Neural cell (in vitro differentiated cells): ENCODE measurements at regions not wholly inside any gene's neighbourhood (a gene's known extent, or its start where the extent isn't known, plus 50 kb on each side); places are given as distances from the start of the nearest gene placed in this dataset.

Experiments used
- H2AFZ ChIP-seq: fragments of 200-600, 300-800 bp; sonication (generic), shearing (Covaris generic); 2 replicates; pipeline ENCODE4 v1.6.0; 2014; ENCODE audit warnings: low read depth, mild to moderate bottlenecking, antibody characterized with exemption, low read length, moderate library complexity
- H3F3A ChIP-seq: fragments of 200-600 bp; shearing (Covaris generic); 2 replicates; pipeline ENCODE4 v1.6.1; 2016; ENCODE audit warnings: mild to moderate bottlenecking, moderate library complexity, mixed read lengths, antibody characterized with exemption, low read length; ENCODE audit not compliant: insufficient read depth, poor library complexity, severe bottlenecking
- H3K27ac ChIP-seq: fragments of 200-600, 300-800 bp; sonication (generic), shearing (Covaris generic); 2 replicates; pipeline ENCODE4 v1.5.1; 2014; ENCODE audit warnings: mild to moderate bottlenecking, low read length, moderate library complexity
- H3K27me3 ChIP-seq: fragments of 300-800, 200-600 bp; sonication (generic), shearing (Covaris generic); 2 replicates; pipeline ENCODE4 v1.6.0; 2014; ENCODE audit warnings: mild to moderate bottlenecking, low read depth, low read length, moderate library complexity; ENCODE audit not compliant: insufficient read depth
- H3K36me3 ChIP-seq: fragments of 300-800, 200-600 bp; sonication (generic), shearing (Covaris generic); 2 replicates; pipeline ENCODE4 v1.5.1; 2014; ENCODE audit warnings: mild to moderate bottlenecking, antibody characterized with exemption, low read length, moderate library complexity; ENCODE audit not compliant: insufficient read depth
- H3K4me2 ChIP-seq: fragments of 300-800, 200-600 bp; sonication (generic), shearing (Covaris generic); 2 replicates; pipeline ENCODE4 v1.6.0; 2014; ENCODE audit warnings: mild to moderate bottlenecking, low read length
- H3K4me3 ChIP-seq: fragments of 300-800, 200-600 bp; sonication (generic), shearing (Covaris generic); 2 replicates; pipeline ENCODE4 v1.5.1; 2014; ENCODE audit warnings: mild to moderate bottlenecking, low read length, moderate library complexity
- H3K79me2 ChIP-seq: fragments of 200-600 bp; shearing (Covaris generic); replicated peaks from 2 replicates; pipeline ENCODE4 v1.6.0; 2014; ENCODE audit warnings: mild to moderate bottlenecking, low read length, moderate library complexity; ENCODE audit not compliant: insufficient read depth
- H3K9ac ChIP-seq: fragments of 300-800, 200-600 bp; sonication (generic), shearing (Covaris generic); 2 replicates; pipeline ENCODE4 v1.6.1; 2016; ENCODE audit warnings: mild to moderate bottlenecking, low read length, mixed read lengths
- H3K9me2 ChIP-seq: fragments of 200-600 bp; shearing (Covaris generic); 2 replicates; pipeline ENCODE4 v1.6.1; 2016; ENCODE audit warnings: mild to moderate bottlenecking, low read length, mixed read lengths; ENCODE audit not compliant: insufficient read depth
- H3K9me3 ChIP-seq: fragments of 200-600, 300-800 bp; sonication (generic), shearing (Covaris generic); 2 replicates; pipeline ENCODE4 v1.6.1; 2016; ENCODE audit warnings: mild to moderate bottlenecking, mixed run types, low read length, moderate library complexity, mixed read lengths
- H4K20me1 ChIP-seq: fragments of 200-600 bp; shearing (Covaris generic); 2 replicates; pipeline ENCODE4 v1.6.1; 2016; ENCODE audit warnings: mild to moderate bottlenecking, mixed run types; ENCODE audit not compliant: insufficient read depth
- CTCF ChIP-seq: fragments of 450-650 bp; IDR thresholded peaks from 2 replicates; pipeline ENCODE4 v1.5.1; 2014; ENCODE audit warnings: antibody characterized with exemption, mild to moderate bottlenecking, moderate library complexity; ENCODE audit not compliant: poor library complexity, severe bottlenecking
- EP300 ChIP-seq: fragments of 450-650 bp; conservative IDR thresholded peaks from 2 replicates; pipeline ENCODE4 v1.6.1; 2014; ENCODE audit warnings: antibody characterized with exemption, mild to moderate bottlenecking, moderate library complexity; ENCODE audit not compliant: poor library complexity, severe bottlenecking
- EZH2 ChIP-seq: fragments of 200-600, 300-800 bp; shearing (Covaris generic), sonication (generic); IDR thresholded peaks from 2 replicates; pipeline ENCODE4 v1.6.1; 2014; ENCODE audit warnings: antibody characterized with exemption, low read length, borderline replicate concordance, mild to moderate bottlenecking; ENCODE audit not compliant: insufficient read depth, poor library complexity, severe bottlenecking
- MXI1 ChIP-seq: fragments of 450-650 bp; conservative IDR thresholded peaks from 2 replicates; pipeline ENCODE4 v1.6.1; 2014; ENCODE audit warnings: antibody characterized with exemption, mild to moderate bottlenecking; ENCODE audit not compliant: poor library complexity, severe bottlenecking
- POLR2AphosphoS5 ChIP-seq: IDR thresholded peaks from 2 replicates; pipeline ENCODE4 v1.6.1; 2012
- RAD21 ChIP-seq: fragments of 450-650 bp; conservative IDR thresholded peaks from 2 replicates; pipeline ENCODE4 v1.6.1; 2014; ENCODE audit warnings: antibody characterized with exemption, mild to moderate bottlenecking, moderate library complexity
- REST ChIP-seq: IDR thresholded peaks from 2 replicates; pipeline ENCODE4 v1.6.1; 2012; ENCODE audit warnings: borderline replicate concordance
- SMC3 ChIP-seq: fragments of 450-650 bp; conservative IDR thresholded peaks from 2 replicates; pipeline ENCODE4 v1.6.1; 2014; ENCODE audit warnings: antibody characterized with exemption, mild to moderate bottlenecking, moderate library complexity; ENCODE audit not compliant: poor library complexity
- TAF1 ChIP-seq: IDR thresholded peaks from 2 replicates; pipeline ENCODE4 v1.6.1; 2012; ENCODE audit warnings: low read depth

GRCh38 chr6:85797993-85798392, 155.3 kb upstream of the SYNCRIP start:
- Histone ChIP-seq H3K4me2 (no peak overlapping the region), H4K20me1 (no peaks in the 10 kb centered on the region), H3K36me3 (no peaks in the 10 kb centered on the region), H3K9me2 (no peaks in the 10 kb centered on the region), H3K9ac (no peak overlapping the region), H3K27me3 (no peaks in the 10 kb centered on the region), H3K79me2 (no peaks in the 10 kb centered on the region), H2AFZ (no peak overlapping the region), H3K4me3 (no peak overlapping the region), H3F3A (peaks cover 3% of the 10 kb centered on the region), H3K27ac (no peak overlapping the region), H3K9me3 (no peaks in the 10 kb centered on the region)
- TF ChIP-seq TAF1 = no peak

DNA sequence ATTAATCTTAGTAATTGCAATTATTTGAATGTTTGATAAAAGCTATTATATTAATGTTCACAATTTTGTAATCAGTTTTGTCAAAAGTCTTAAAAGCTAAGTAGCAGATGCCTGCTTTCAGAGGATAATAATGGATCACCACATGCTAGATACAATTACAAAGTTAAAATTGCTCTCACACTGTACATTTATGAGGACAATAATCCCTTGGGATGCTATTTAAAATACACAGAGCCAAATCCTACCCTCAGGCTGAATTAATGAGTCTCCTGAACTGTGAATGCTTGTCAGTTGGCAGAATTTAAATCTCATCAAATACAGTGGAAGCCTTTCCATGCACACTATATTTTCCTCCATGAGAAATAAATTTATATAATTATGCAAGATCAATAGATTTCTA, 153.3 kb upstream of the SYNCRIP start:
- Histone ChIP-seq H3K9me3 (no peaks in the 10 kb centered on the region), H3F3A (peaks cover 3% of the 10 kb centered on the region), H3K36me3 (no peaks in the 10 kb centered on the region), H4K20me1 (no peaks in the 10 kb centered on the region), H3K4me2 (peak overlapping the region; percentile 8), H3K79me2 (no peaks in the 10 kb centered on the region), H3K9me2 (no peaks in the 10 kb centered on the region), H3K9ac (no peak overlapping the region), H2AFZ (no peak overlapping the region), H3K4me3 (peak overlapping the region; percentile 22), H3K27me3 (no peaks in the 10 kb centered on the region), H3K27ac (peak overlapping the region; percentile 58)
- no peak for TF ChIP-seq EP300

- Histone ChIP-seq H3K9ac (no peak overlapping the region), H2AFZ (no peak overlapping the region), H3K27me3 (no peaks in the 10 kb centered on the region), H3K4me3 (no peak overlapping the region), H3K9me3 (no peaks in the 10 kb centered on the region), H3K9me2 (no peaks in the 10 kb centered on the region), H3K79me2 (no peaks in the 10 kb centered on the region), H4K20me1 (no peaks in the 10 kb centered on the region), H3K27ac (no peak overlapping the region), H3F3A (peaks cover 3% of the 10 kb centered on the region), H3K36me3 (no peaks in the 10 kb centered on the region), H3K4me2 (no peak overlapping the region)
- TF ChIP-seq SMC3 (no peak), EZH2 (no peak), RAD21 (no peak), EP300 (no peak), POLR2AphosphoS5 (no peak), CTCF (no peak), TAF1 (no peak), REST (no peak), MXI1 (no peak)
Measured at GRCh38 chr6:85792254-85792653, 149.6 kb upstream of the SYNCRIP start.
